HG02840 (cell line): ENCODE measurements at regions not wholly inside any gene's neighbourhood (a gene's known extent, or its start where the extent isn't known, plus 50 kb on each side); places are given as distances from the start of the nearest gene placed in this dataset.
A peak's percentile ranks its signal among the peaks of the same experiment; 100 is the strongest.
"Not testable (repeated sequence)": the region's sequence is repeated elsewhere in the genome, so short reads cannot be mapped to it uniquely, and the experiment has no call there.

Experiments
- ATAC-seq: cut with Tn5 transposase; IDR thresholded peaks from one replicate; pipeline ENCODE4 v1.9.1; 2021; ENCODE audit warnings: mild to moderate bottlenecking, moderate library complexity, moderate number of reproducible peaks; ENCODE audit not compliant: unreplicated experiment, low FRiP score

- no peak for ATAC-seq
These were observed 201.4 kb downstream of the CCNG2 start for GRCh38 chr4:77358315-77358928.

GRCh38 chr4:77360451-77360850, 203.4 kb downstream of the CCNG2 start:
- no peak for ATAC-seq

- not testable (repeated sequence) for ATAC-seq
These were observed 209.9 kb downstream of the CCNG2 start for GRCh38 chr4:77366876-77367275.

GRCh38 chr4:77367638-77368037, 210.6 kb downstream of the CCNG2 start:
- no peak for ATAC-seq

- no peak for ATAC-seq
These were observed 215.4 kb downstream of the CCNG2 start for GRCh38 chr4:77372375-77372774.

GRCh38 chr4:77375866-77376607, 219.0 kb downstream of the CCNG2 start:
- ATAC-seq, result no peak

GRCh38 chr4:77376788-77377460, 219.9 kb downstream of the CCNG2 start:
- no peak for ATAC-seq

- no peak for ATAC-seq
These were observed 221.5 kb upstream of the CXCL13 start for GRCh38 chr4:77384094-77384493.

GRCh38 chr4:77385124-77385969, 220.3 kb upstream of the CXCL13 start:
- peak; percentile 55 for ATAC-seq

- no peak for ATAC-seq
These were observed 211.6 kb upstream of the CXCL13 start for GRCh38 chr4:77393996-77394395.

- ATAC-seq, result no peak
These were observed 210.1 kb upstream of the CXCL13 start for GRCh38 chr4:77395481-77395880.

GRCh38 chr4:77398256-77398655, 207.4 kb upstream of the CXCL13 start:
- ATAC-seq, result no peak

GRCh38 chr4:77399831-77400230, 205.8 kb upstream of the CXCL13 start:
- no peak for ATAC-seq

GRCh38 chr4:77413766-77414165, 191.9 kb upstream of the CXCL13 start:
- ATAC-seq, result no peak

GRCh38 chr4:77415689-77416088, 189.9 kb upstream of the CXCL13 start:
- no peak for ATAC-seq

GRCh38 chr4:77418333-77418732, 187.3 kb upstream of the CXCL13 start:
- ATAC-seq, result no peak

- ATAC-seq, result no peak
These were observed 174.8 kb upstream of the CXCL13 start for GRCh38 chr4:77430847-77431246.

- no peak for ATAC-seq
These were observed 174.1 kb upstream of the CXCL13 start for GRCh38 chr4:77431546-77431945.

- ATAC-seq, result no peak
These were observed 172.8 kb upstream of the CXCL13 start for GRCh38 chr4:77432717-77433417.

- ATAC-seq, result peak; percentile 76
These were observed 172.2 kb upstream of the CXCL13 start for GRCh38 chr4:77433418-77433733.
